K562 (cell line): ENCODE measurements at regions not wholly inside any gene's neighbourhood (a gene's known extent, or its start where the extent isn't known, plus 50 kb on each side); places are given as distances from the start of the nearest gene placed in this dataset.

Experiments
- CTBP1 ChIP-seq: fragments of 450-650 bp; IDR thresholded peaks from 2 replicates; pipeline ENCODE4 v1.6.1; 2016; ENCODE audit warnings: borderline replicate concordance
- FOSL1 ChIP-seq: fragments of 200-800 bp; sonication (Bioruptor generic); conservative IDR thresholded peaks from 2 replicates; pipeline ENCODE4 v1.6.1; 2016; ENCODE audit warnings: missing genetic modification characterization, missing compliant biosample characterization
- FOXK2 ChIP-seq, 2 experiments: fragments of 450-650 bp; IDR thresholded peaks in 1 of 2; conservative IDR thresholded peaks in 1 of 2; 2 replicates each; pipeline ENCODE4 v1.6.1; 2016; ENCODE audit warnings: low read depth in 2 of 2, mild to moderate bottlenecking in 1 of 2
- JUNB ChIP-seq: fragments of 450-650 bp; formaldehyde crosslinking; conservative IDR thresholded peaks from 2 replicates; pipeline ENCODE4 v1.4.0; 2020; ENCODE audit warnings: mild to moderate bottlenecking
- NCOA2 ChIP-seq, 2 experiments: fragments of 450-650 bp; IDR thresholded peaks; 2 replicates each; pipeline ENCODE4 v1.6.1; 2018; ENCODE audit warnings: mild to moderate bottlenecking in 2 of 2, moderate library complexity in 1 of 2; ENCODE audit not compliant: partially characterized antibody in 2 of 2
- SIRT6 ChIP-seq: IDR thresholded peaks from one replicate; pipeline ENCODE4 v1.6.1; 2012; ENCODE audit warnings: low read depth, mild to moderate bottlenecking, control low read depth, inconsistent platforms, low read length, moderate library complexity
- SMARCA4 ChIP-seq: fragments of 450-650 bp; IDR thresholded peaks from 2 replicates; pipeline ENCODE4 v1.6.1; 2016
- SRF ChIP-seq, 2 experiments: fragments of 250-450, 450-650 bp in 1 of 2; sonication (Bioruptor Pico) in 1 of 2; sonication (generic) in 1 of 2; formaldehyde crosslinking; IDR thresholded peaks; 2 replicates each; pipeline versions ENCODE4 v1.5.0 to v1.5.1; 2020 to 2022; ENCODE audit warnings: mild to moderate bottlenecking in 1 of 2, missing genetic modification reagents in 1 of 2
- TBP ChIP-seq: optimal IDR thresholded peaks from 2 replicates; pipeline ENCODE3; 2011; ENCODE audit warnings: low read depth, low read length, improper control_type of control experiment
- TOE1 ChIP-seq, 2 experiments: fragments of 450-650 bp in 1 of 2; sonication (generic) in 1 of 2; formaldehyde crosslinking in 1 of 2; IDR thresholded peaks; 2 replicates each; pipeline versions ENCODE4 v1.7.1 to v1.8.0; 2016 to 2022; ENCODE audit warnings: borderline replicate concordance in 2 of 2, mild to moderate bottlenecking in 2 of 2, antibody characterized with exemption in 1 of 2, inconsistent platforms in 1 of 2, low read depth in 1 of 2, missing genetic modification reagents in 1 of 2, moderate library complexity in 1 of 2
- ZNF143 ChIP-seq: sonication (generic); formaldehyde crosslinking; IDR thresholded peaks from 2 replicates; pipeline ENCODE4 v1.9.0; 2022; ENCODE audit warnings: mild to moderate bottlenecking, missing genetic modification reagents

GRCh38 chr10:34936061-34936460, 121.0 kb upstream of the PARD3 start:
- TF ChIP-seq NCOA2 (IDR thresholded peaks at IDR 0.05; ENCODE audit: partially characterized antibody in 2 of 2): no peak
- TF ChIP-seq SRF (CRISPR knock-in tag; IDR thresholded peaks at IDR 0.05): no peak
- TF ChIP-seq JUNB: no peak
- TF ChIP-seq SIRT6: no peak
- no peak for TF ChIP-seq TBP
- TF ChIP-seq ZNF143 (CRISPR knock-in tag): no peak
- no peak for TF ChIP-seq SMARCA4
- no peak for TF ChIP-seq CTBP1
- TF ChIP-seq TOE1 (IDR thresholded peaks at IDR 0.05; ENCODE audit: borderline replicate concordance): no peak
- TF ChIP-seq TOE1 (CRISPR knock-in tag; IDR thresholded peaks at IDR 0.05; ENCODE audit: borderline replicate concordance, low read depth): no peak
- TF ChIP-seq FOSL1 (tag): no peak
- no peak for TF ChIP-seq FOXK2 (conservative IDR thresholded peaks at IDR 0.05 in 1 of 2, IDR thresholded peaks at IDR 0.05 in 1 of 2; ENCODE audit: low read depth in 2 of 2)
